Trophoblast cell (in vitro differentiated cells and primary cell): ENCODE measurements at regions not wholly inside any gene's neighbourhood (a gene's known extent, or its start where the extent isn't known, plus 50 kb on each side); places are given as distances from the start of the nearest gene placed in this dataset.

Experiments
- DNase-seq, 2 donors: peaks; one replicate each; pipeline ENCODE4 v3.0.0-alpha.2; 2016
- H2AFZ ChIP-seq: 2 replicates; pipeline ENCODE4 v1.6.1; 2013; ENCODE audit warnings: low read length, moderate library complexity, mild to moderate bottlenecking; ENCODE audit not compliant: insufficient read depth, poor library complexity
- H2AK5ac ChIP-seq: 2 replicates; pipeline ENCODE4 v1.6.1; 2013; ENCODE audit warnings: mild to moderate bottlenecking, low read length
- H2BK120ac ChIP-seq: 2 replicates; pipeline ENCODE4 v1.6.1; 2013; ENCODE audit warnings: low read length, mild to moderate bottlenecking, moderate library complexity; ENCODE audit not compliant: insufficient read depth, poor library complexity
- H2BK12ac ChIP-seq: 2 replicates; pipeline ENCODE4 v1.6.1; 2013; ENCODE audit warnings: mild to moderate bottlenecking, low read length, moderate library complexity
- H2BK5ac ChIP-seq: 2 replicates; pipeline ENCODE4 v1.6.1; 2013; ENCODE audit warnings: low read length, low read depth, moderate library complexity, mild to moderate bottlenecking; ENCODE audit not compliant: poor library complexity
- H3K14ac ChIP-seq: 2 replicates; pipeline ENCODE4 v1.6.1; 2013; ENCODE audit warnings: mild to moderate bottlenecking, low read length
- H3K18ac ChIP-seq: 2 replicates; pipeline ENCODE4 v1.6.1; 2013; ENCODE audit warnings: mild to moderate bottlenecking, low read length
- H3K23ac ChIP-seq: 2 replicates; pipeline ENCODE4 v1.6.1; 2013; ENCODE audit warnings: low read length
- H3K27ac ChIP-seq: 2 replicates; pipeline ENCODE4 v1.5.1; 2013; ENCODE audit warnings: low read depth, mild to moderate bottlenecking, inconsistent platforms, low read length, moderate library complexity
- H3K27me3 ChIP-seq: 2 replicates; pipeline ENCODE4 v1.6.1; 2013; ENCODE audit warnings: inconsistent platforms, mild to moderate bottlenecking, low read length, moderate library complexity; ENCODE audit not compliant: insufficient read depth
- H3K36me3 ChIP-seq, 2 experiments: 1 replicate in 1 of 2; 2 replicates in 1 of 2; pipeline ENCODE4 v1.6.1; 2013; ENCODE audit warnings: low read length in 2 of 2, mild to moderate bottlenecking in 2 of 2, moderate library complexity in 1 of 2; ENCODE audit not compliant: insufficient read depth in 2 of 2, control insufficient read depth in 1 of 2
- H3K4ac ChIP-seq: 2 replicates; pipeline ENCODE4 v1.6.1; 2013; ENCODE audit warnings: low read depth, mild to moderate bottlenecking, low read length, moderate library complexity
- H3K4me1 ChIP-seq, 2 experiments: 1 replicate in 1 of 2; 2 replicates in 1 of 2; pipeline ENCODE4 v1.6.1; 2013; ENCODE audit warnings: low read length in 2 of 2, mild to moderate bottlenecking in 2 of 2, moderate library complexity in 1 of 2; ENCODE audit not compliant: insufficient read depth in 2 of 2, control insufficient read depth in 1 of 2
- H3K4me2 ChIP-seq: 2 replicates; pipeline ENCODE4 v1.6.1; 2013; ENCODE audit warnings: inconsistent platforms, mild to moderate bottlenecking, low read length, moderate library complexity
- H3K4me3 ChIP-seq: 2 replicates; pipeline ENCODE4 v1.5.1; 2013; ENCODE audit warnings: mild to moderate bottlenecking, low read depth, low read length, inconsistent platforms
- H3K79me1 ChIP-seq: one replicate; pipeline ENCODE4 v1.6.1; 2013; ENCODE audit warnings: low read length
- H3K79me2 ChIP-seq: 2 replicates; pipeline ENCODE4 v1.6.1; 2013; ENCODE audit warnings: low read length, mild to moderate bottlenecking; ENCODE audit not compliant: control insufficient read depth, insufficient read depth, poor library complexity
- H3K9ac ChIP-seq: 2 replicates; pipeline ENCODE4 v1.6.1; 2013; ENCODE audit warnings: mild to moderate bottlenecking, low read length
- H3K9me3 ChIP-seq: 2 replicates; pipeline ENCODE4 v1.6.1; 2013; ENCODE audit warnings: low read depth, mild to moderate bottlenecking, control low read depth, inconsistent platforms, low read length; ENCODE audit not compliant: insufficient read depth
- H4K12ac ChIP-seq: 2 replicates; pipeline ENCODE4 v1.6.1; 2013; ENCODE audit warnings: low read depth, mild to moderate bottlenecking, low read length, moderate library complexity
- H4K8ac ChIP-seq: 2 replicates; pipeline ENCODE4 v1.6.1; 2013; ENCODE audit warnings: low read depth, mild to moderate bottlenecking, low read length, moderate library complexity
- H4K91ac ChIP-seq: one replicate; pipeline ENCODE4 v1.6.1; 2013; ENCODE audit warnings: low read depth, mild to moderate bottlenecking, low read length, moderate library complexity
- WGBS: extraction: QIAGEN DNeasy Blood & Tissue Kit; methylation state at CpG from one replicate; pipeline ENCODE4 v1.1.7; 2013; ENCODE audit warnings: missing lambda C conversion rate; ENCODE audit not compliant: insufficient read length, insufficient coverage; ENCODE audit errors: extremely low coverage; 5-methylcytosine and 5-hydroxymethylcytosine counted together

- H3K27me3 ChIP-seq, result no peaks in the 10 kb centered on the region
- H3K4ac ChIP-seq, result peak overlapping the region; percentile 51
- H3K14ac ChIP-seq, result peak overlapping the region; percentile 46
- H2BK5ac ChIP-seq, result peak overlapping the region; percentile 39
- H3K4me2 ChIP-seq, result no peak overlapping the region
- H3K79me2 ChIP-seq, result peaks cover 5% of the 10 kb centered on the region
- no peak overlapping the region for H3K4me3 ChIP-seq
- no peak overlapping the region for H2AFZ ChIP-seq
- peak overlapping the region; percentile 30 for H3K9ac ChIP-seq
- no peaks in the 10 kb centered on the region for H3K9me3 ChIP-seq
- H3K79me1 ChIP-seq, result peaks cover 38% of the 10 kb centered on the region
- H3K27ac ChIP-seq, result no peak overlapping the region
- no CpG with 5 or more reads among the region's 6 CpGs for WGBS
- H2AK5ac ChIP-seq, result peak overlapping the region; percentile 60
- peak overlapping the region; percentile 42 for H4K8ac ChIP-seq
- peaks cover 8 to 18% of the 10 kb centered on the region in 2 experiments for H3K4me1 ChIP-seq
- peak overlapping the region; percentile 97 for H4K91ac ChIP-seq
- H2BK12ac ChIP-seq, result peak overlapping the region; percentile 81
- no peak overlapping the region for H4K12ac ChIP-seq
- no peak for DNase-seq
- H3K18ac ChIP-seq, result peak overlapping the region; percentile 18
- H3K36me3 ChIP-seq, result peaks cover 0 to 3% of the 10 kb centered on the region in 2 experiments
- H2BK120ac ChIP-seq, result peak overlapping the region; percentile 89
- no peak overlapping the region for H3K23ac ChIP-seq
Observed at GRCh38 chr10:29083096-29083495, 205.8 kb upstream of the LYZL1 start.

- H3K4ac ChIP-seq, result no peak overlapping the region
- no peaks in the 10 kb centered on the region for H3K9me3 ChIP-seq
- no peak overlapping the region for H2AFZ ChIP-seq
- no peak overlapping the region for H3K4me2 ChIP-seq
- peak overlapping the region; percentile 65 for H2BK5ac ChIP-seq
- H2AK5ac ChIP-seq, result peak overlapping the region; percentile 69
- H4K91ac ChIP-seq, result peak overlapping the region; percentile 68
- peaks cover 5% of the 10 kb centered on the region for H3K79me2 ChIP-seq
- no peak overlapping the region for H3K18ac ChIP-seq
- peak overlapping the region; percentile 77 for H2BK120ac ChIP-seq
- peaks cover 8 to 17% of the 10 kb centered on the region in 2 experiments for H3K4me1 ChIP-seq
- no peak overlapping the region for H4K12ac ChIP-seq
- no peak overlapping the region for H4K8ac ChIP-seq
- WGBS, result no CpG with 5 or more reads among the region's 8 CpGs
- H3K36me3 ChIP-seq, result peaks cover 0 to 3% of the 10 kb centered on the region in 2 experiments
- no peak overlapping the region for H3K14ac ChIP-seq
- no peaks in the 10 kb centered on the region for H3K27me3 ChIP-seq
- H3K4me3 ChIP-seq, result no peak overlapping the region
- no peak overlapping the region for H3K9ac ChIP-seq
- H3K27ac ChIP-seq, result no peak overlapping the region
- DNase-seq, result no peak
- H3K23ac ChIP-seq, result no peak overlapping the region
- peaks cover 35% of the 10 kb centered on the region for H3K79me1 ChIP-seq
- peak overlapping the region; percentile 56 for H2BK12ac ChIP-seq
Observed at GRCh38 chr10:29084681-29085307, 204.1 kb upstream of the LYZL1 start.

GRCh38 chr10:29089091-29089490 lies 199.8 kb upstream of the LYZL1 start:
- no peak overlapping the region for H3K4me2 ChIP-seq
- H3K9ac ChIP-seq, result no peak overlapping the region
- no peak overlapping the region for H2AFZ ChIP-seq
- H3K27ac ChIP-seq, result no peak overlapping the region
- H3K4me1 ChIP-seq, result no peaks in the 10 kb centered on the region
- no CpG with 5 or more reads among the region's 2 CpGs for WGBS
- H3K79me2 ChIP-seq, result no peaks in the 10 kb centered on the region
- H3K14ac ChIP-seq, result no peak overlapping the region
- H4K8ac ChIP-seq, result no peak overlapping the region
- H4K91ac ChIP-seq, result no peak overlapping the region
- H3K79me1 ChIP-seq, result peaks cover 6% of the 10 kb centered on the region
- no peak overlapping the region for H3K23ac ChIP-seq
- H3K18ac ChIP-seq, result no peak overlapping the region
- no peak overlapping the region for H3K4me3 ChIP-seq
- no peaks in the 10 kb centered on the region for H3K36me3 ChIP-seq
- no peak overlapping the region for H2BK5ac ChIP-seq
- no peaks in the 10 kb centered on the region for H3K9me3 ChIP-seq
- H2BK12ac ChIP-seq, result no peak overlapping the region
- H4K12ac ChIP-seq, result no peak overlapping the region
- no peak overlapping the region for H2AK5ac ChIP-seq
- no peaks in the 10 kb centered on the region for H3K27me3 ChIP-seq
- no peak for DNase-seq
- no peak overlapping the region for H2BK120ac ChIP-seq
- no peak overlapping the region for H3K4ac ChIP-seq

- peak overlapping the region; percentile 94 for H2AK5ac ChIP-seq
- peaks cover 2% of the 10 kb centered on the region for H3K9me3 ChIP-seq
- H3K4ac ChIP-seq, result no peak overlapping the region
- H3K4me3 ChIP-seq, result no peak overlapping the region
- peak overlapping the region; percentile 57 for H4K8ac ChIP-seq
- H3K23ac ChIP-seq, result no peak overlapping the region
- H2BK5ac ChIP-seq, result peak overlapping the region; percentile 55
- no peaks in the 10 kb centered on the region for H3K27me3 ChIP-seq
- H2BK12ac ChIP-seq, result peak overlapping the region; percentile 82
- H2BK120ac ChIP-seq, result peak overlapping the region; percentile 96
- H3K9ac ChIP-seq, result no peak overlapping the region
- peaks cover 34% of the 10 kb centered on the region for H3K79me1 ChIP-seq
- H4K91ac ChIP-seq, result peak overlapping the region; percentile 72
- H2AFZ ChIP-seq, result no peak overlapping the region
- no peak overlapping the region for H3K4me2 ChIP-seq
- no peak for DNase-seq
- no peak overlapping the region for H3K27ac ChIP-seq
- H3K18ac ChIP-seq, result no peak overlapping the region
- H4K12ac ChIP-seq, result no peak overlapping the region
- no CpG with 5 or more reads among the region's 2 CpGs for WGBS
- no peaks in the 10 kb centered on the region for H3K36me3 ChIP-seq
- peaks cover 12 to 19% of the 10 kb centered on the region in 2 experiments for H3K4me1 ChIP-seq
- peak overlapping the region; percentile 82 for H3K14ac ChIP-seq
- H3K79me2 ChIP-seq, result peaks cover 11% of the 10 kb centered on the region
Observed at GRCh38 chr10:29096303-29096824, 192.5 kb upstream of the LYZL1 start.
